Stomach (tissue), 8 donors: ENCODE measurements at regions not wholly inside any gene's neighbourhood (a gene's known extent, or its start where the extent isn't known, plus 50 kb on each side); places are given as distances from the start of the nearest gene placed in this dataset.

Experiments
- DNase-seq, 2 donors: peaks; one replicate each; pipeline versions ENCODE4 v3.0.0 to v3.0.0-alpha.2; 2013 to 2019
- H3K27ac ChIP-seq, 5 donors: fragments of 200-600 bp in 4 of 5; sonication (generic) in 4 of 5; one replicate each; pipeline ENCODE4 v1.5.1; 2013 to 2019; ENCODE audit warnings: mild to moderate bottlenecking in 1 of 5, moderate library complexity in 1 of 5
- H3K27me3 ChIP-seq, 3 donors: fragments of 200-600 bp; sonication (generic); one replicate each; pipeline ENCODE4 v1.5.1; 2017 to 2019; ENCODE audit warnings: mixed run types in 1 of 3
- H3K36me3 ChIP-seq, 4 donors: fragments of 200-600 bp; sonication (generic); 1 replicate in 3 of 4; 2 replicates in 1 of 4; pipeline ENCODE4 v1.5.1; 2016 to 2019
- H3K4me1 ChIP-seq, 4 donors: fragments of 200-600 bp; sonication (generic); one replicate each; pipeline ENCODE4 v1.5.1; 2016 to 2019
- H3K4me3 ChIP-seq, 4 donors: fragments of 200-600 bp; sonication (generic) in 3 of 4; one replicate each; pipeline ENCODE4 v1.5.1; 2016 to 2019; ENCODE audit warnings: mild to moderate bottlenecking in 1 of 4
- H3K9me3 ChIP-seq, 4 donors: fragments of 200-600 bp; sonication (generic); one replicate each; pipeline ENCODE4 v1.5.1; 2016 to 2019
- CTCF ChIP-seq, 7 experiments: fragments of 450-650 bp in 4 of 7; fragments of 200-600 bp in 3 of 7; sonication (generic) in 3 of 7; IDR thresholded peaks; one replicate each; pipeline ENCODE4 v1.5.1; 2016 to 2019; ENCODE audit warnings: antibody characterized with exemption in 7 of 7, control low read depth in 2 of 7, mild to moderate bottlenecking in 1 of 7
- EP300 ChIP-seq: sonication (generic); formaldehyde crosslinking; IDR thresholded peaks from one replicate; pipeline ENCODE4 v1.6.1; 2017; ENCODE audit warnings: antibody characterized with exemption
- POLR2A ChIP-seq, 4 donors: fragments of 450-650 bp; IDR thresholded peaks; one replicate each; pipeline ENCODE4 v1.6.1; 2016; ENCODE audit warnings: antibody characterized with exemption in 4 of 4, control low read depth in 2 of 4, mild to moderate bottlenecking in 1 of 4, moderate library complexity in 1 of 4
- POLR2AphosphoS5 ChIP-seq, 3 donors: sonication (generic); formaldehyde crosslinking; IDR thresholded peaks; one replicate each; pipeline ENCODE4 v1.6.1; 2016; ENCODE audit warnings: antibody characterized with exemption in 3 of 3
- WGBS, 5 donors: extraction: QIAGEN DNeasy Blood & Tissue Kit in 3 of 5; methylation state at CpG; one replicate each; pipeline versions ENCODE4 v1.1.5 to v1.1.7; 2013 to 2018; 5-methylcytosine and 5-hydroxymethylcytosine counted together
- intact Hi-C: fragments of 100-400 bp; cut with DNase I; formaldehyde crosslinking; loops from one replicate; pipeline ENCODE4 v1.15.1; 2023; ENCODE audit warnings: low total_unique reads
- donor health status: healthy with polysubstance abuse.
- donor health status: Bipolar disorder and iron deficiency.
- donor health status: healthy.

- TF ChIP-seq CTCF (IDR thresholded peaks at IDR 0.05) = no peak
- TF ChIP-seq POLR2A (IDR thresholded peaks at IDR 0.05) = no peak
- no peak for TF ChIP-seq EP300
- no peak for TF ChIP-seq POLR2AphosphoS5 (IDR thresholded peaks at IDR 0.05)
- WGBS, 5 donors = 72 to 85% (median 77%) methylated on average over 3 of the region's 3 CpGs
- no peaks in the 10 kb centered on the region for H3K27me3 ChIP-seq
- DNase-seq = no peak
- no peak overlapping the region for H3K27ac ChIP-seq
- intact Hi-C loops = no loop called here
- H3K36me3 ChIP-seq = no peaks in the 10 kb centered on the region
- no peak overlapping the region for H3K4me3 ChIP-seq
- H3K4me1 ChIP-seq = no peaks in the 10 kb centered on the region
- no peaks in the 10 kb centered on the region for H3K9me3 ChIP-seq
These were observed 76.6 kb downstream of the RDH14 start for GRCh38 chr2:18483896-18484295.

GRCh38 chr2:18482666-18483065 lies 77.8 kb downstream of the RDH14 start:
- Histone ChIP-seq H3K4me1 (no peaks in the 10 kb centered on the region), H3K36me3 (no peaks in the 10 kb centered on the region), H3K27ac (no peak overlapping the region), H3K9me3 (no peaks in the 10 kb centered on the region), H3K4me3 (no peak overlapping the region), H3K27me3 (no peaks in the 10 kb centered on the region)
- DNase-seq = no peak
- no peak for TF ChIP-seq POLR2A (IDR thresholded peaks at IDR 0.05)
- TF ChIP-seq EP300 = no peak
- TF ChIP-seq CTCF (IDR thresholded peaks at IDR 0.05) = no peak
- TF ChIP-seq POLR2AphosphoS5 (IDR thresholded peaks at IDR 0.05) = no peak
- intact Hi-C loops = no loop called here

- Histone ChIP-seq H3K9me3 (no peaks in the 10 kb centered on the region), H3K4me1 (peaks cover 0 to under 1% (median 0%) of the 10 kb centered on the region in 4 donors), H3K27ac (peak overlapping the region in 1 of 5 donors; percentile 28), H3K36me3 (no peaks in the 10 kb centered on the region), H3K4me3 (no peak overlapping the region), H3K27me3 (no peaks in the 10 kb centered on the region)
- TF ChIP-seq EP300 (no peak), POLR2AphosphoS5 (IDR thresholded peaks at IDR 0.05) (peak in 1 of 3 donors; percentile 27)
- peak in 1 of 2 donors; percentile 64 for DNase-seq
- intact Hi-C loops = no loop called here
- 49 to 74% (median 71%) methylated on average over 3 of the region's 3 CpGs for WGBS, 5 donors
These were observed 80.5 kb downstream of the RDH14 start for GRCh38 chr2:18479947-18480369.

GRCh38 chr2:18477293-18477692 lies 83.2 kb downstream of the RDH14 start:
- H3K4me3 ChIP-seq = no peak overlapping the region
- H3K36me3 ChIP-seq = no peaks in the 10 kb centered on the region
- no peak for DNase-seq
- intact Hi-C loops = no loop called here
- TF ChIP-seq POLR2A (IDR thresholded peaks at IDR 0.05) = no peak
- no peak for TF ChIP-seq EP300
- TF ChIP-seq CTCF (IDR thresholded peaks at IDR 0.05) = no peak
- TF ChIP-seq POLR2AphosphoS5 (IDR thresholded peaks at IDR 0.05) = no peak
- H3K9me3 ChIP-seq = no peaks in the 10 kb centered on the region
- peaks cover 0 to 19% (median 8%) of the 10 kb centered on the region in 4 donors for H3K4me1 ChIP-seq
- no peak overlapping the region for H3K27ac ChIP-seq
- H3K27me3 ChIP-seq = no peaks in the 10 kb centered on the region
- 73 to 94% (median 83%) methylated on average over 1 of the region's 1 CpG for WGBS, 5 donors

- WGBS, 5 donors = 90 to 94% (median 94%) methylated on average over 3 of the region's 3 CpGs
- no peak for TF ChIP-seq POLR2A (IDR thresholded peaks at IDR 0.05)
- TF ChIP-seq POLR2AphosphoS5 (IDR thresholded peaks at IDR 0.05) = no peak
- TF ChIP-seq EP300 = no peak
- no peak for TF ChIP-seq CTCF (IDR thresholded peaks at IDR 0.05)
- Histone ChIP-seq H3K4me1 (peaks cover 0 to 19% (median 8%) of the 10 kb centered on the region in 4 donors), H3K9me3 (no peaks in the 10 kb centered on the region), H3K4me3 (no peak overlapping the region), H3K36me3 (no peaks in the 10 kb centered on the region), H3K27ac (no peak overlapping the region), H3K27me3 (no peaks in the 10 kb centered on the region)
- intact Hi-C loops = no loop called here
- DNase-seq = no peak
These were observed 84.0 kb downstream of the RDH14 start for GRCh38 chr2:18476484-18476883.
